ENCODE measurements at regions not wholly inside any gene's neighbourhood (a gene's known extent, or its start where the extent isn't known, plus 50 kb on each side); places are given as distances from the start of the nearest gene placed in this dataset.
"Not testable (repeated sequence)": the region's sequence is repeated elsewhere in the genome, so short reads cannot be mapped to it uniquely, and the experiment has no call there.

DNA sequence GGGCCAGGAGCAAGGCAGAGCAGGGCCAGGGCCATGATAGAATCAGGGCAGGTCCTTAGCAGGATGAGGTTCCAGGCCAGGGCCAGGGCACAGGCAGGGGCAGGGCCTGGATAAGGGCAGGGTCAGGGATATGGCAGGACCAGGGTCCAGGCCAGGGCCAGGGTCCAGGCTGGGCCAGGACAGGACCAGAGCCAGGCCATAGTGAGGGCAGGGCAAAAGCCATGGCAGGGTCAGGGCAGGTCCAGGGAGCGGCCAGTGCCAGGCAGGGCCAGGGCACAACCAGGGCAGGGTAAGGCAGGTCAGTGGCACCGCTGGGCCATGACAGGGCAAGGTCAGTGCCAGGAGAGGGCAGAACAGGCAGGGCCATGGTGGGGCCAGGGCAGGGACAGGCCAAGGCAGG, 152.2 kb downstream of the LIPI start:
- H3K4me1 Mint-ChIP-seq, result no peaks in the 10 kb centered on the region
- no peak for DNase-seq (ENCODE audit: low spot score in 2 of 2)
- H3K9me3 Mint-ChIP-seq, result no peaks in the 10 kb centered on the region
- H3K27ac Mint-ChIP-seq, result no peak overlapping the region
- no peak overlapping the region for H3K4me3 Mint-ChIP-seq
- no peaks in the 10 kb centered on the region for H3K36me3 Mint-ChIP-seq
- ATAC-seq, result peak; percentile 6

DNA sequence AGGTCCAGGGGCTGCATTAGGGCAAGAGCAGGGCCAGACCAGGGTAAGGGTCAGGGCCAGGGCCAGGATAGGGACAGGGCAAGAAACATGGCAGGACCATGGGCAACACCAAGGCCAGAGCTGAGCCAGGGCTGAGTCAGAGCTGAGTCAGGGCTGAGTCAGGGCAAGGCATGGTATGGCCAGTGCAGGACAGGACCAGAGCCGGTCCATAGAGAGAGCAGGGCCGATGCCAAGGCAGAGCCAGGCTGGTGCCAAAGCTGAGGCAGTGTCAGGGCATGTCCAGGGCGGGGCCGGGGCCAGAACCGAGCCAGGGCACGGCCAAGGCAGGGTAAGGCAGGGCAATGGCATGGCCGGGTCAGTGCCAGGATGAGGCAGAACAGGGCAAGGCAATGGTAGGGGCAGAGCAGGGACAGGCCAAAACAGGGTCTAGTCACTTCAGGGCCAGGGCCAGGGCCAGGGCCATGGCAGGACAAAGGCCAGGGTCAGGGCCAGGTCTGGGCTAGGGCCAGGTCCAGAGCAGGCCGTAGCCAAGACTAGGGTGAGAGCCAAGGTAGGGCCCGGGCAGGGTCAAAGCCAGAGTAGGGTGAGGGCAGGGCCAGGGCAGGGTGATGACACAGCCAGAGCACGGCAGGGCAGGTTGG, 152.8 kb downstream of the LIPI start:
- peak; percentile 40 for ATAC-seq
- not testable (repeated sequence) for H3K4me3 Mint-ChIP-seq; H3K27ac Mint-ChIP-seq; H3K4me1 Mint-ChIP-seq; H3K9me3 Mint-ChIP-seq; H3K36me3 Mint-ChIP-seq; DNase-seq (ENCODE audit: low spot score in 2 of 2)

DNA sequence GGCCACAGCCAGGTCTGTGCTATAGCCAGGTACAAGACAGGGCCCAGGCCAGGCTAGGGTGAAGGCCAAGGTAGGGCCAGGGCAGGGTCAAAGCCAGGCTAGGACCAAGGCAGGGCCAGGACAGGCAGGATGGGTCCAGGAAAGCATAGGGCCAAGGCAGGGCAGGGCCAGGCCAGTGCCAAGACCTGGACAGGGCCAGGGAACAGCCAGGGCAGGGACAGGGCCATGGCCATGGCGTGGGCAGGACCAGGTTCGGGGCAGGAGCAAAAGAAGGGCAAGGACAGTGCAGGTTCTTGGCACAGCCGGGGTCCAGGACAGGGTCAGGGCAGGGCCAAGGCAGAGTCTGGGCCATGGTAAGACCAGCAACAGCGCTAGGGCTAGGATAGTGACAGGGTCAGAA, 153.4 kb downstream of the LIPI start:
- Mint-ChIP-seq H3K27ac (no peak overlapping the region), H3K9me3 (no peaks in the 10 kb centered on the region), H3K36me3 (no peaks in the 10 kb centered on the region), H3K4me1 (no peaks in the 10 kb centered on the region), H3K4me3 (no peak overlapping the region)
- ATAC-seq (no peak), DNase-seq (ENCODE audit: low spot score in 2 of 2) (no peak)

DNA sequence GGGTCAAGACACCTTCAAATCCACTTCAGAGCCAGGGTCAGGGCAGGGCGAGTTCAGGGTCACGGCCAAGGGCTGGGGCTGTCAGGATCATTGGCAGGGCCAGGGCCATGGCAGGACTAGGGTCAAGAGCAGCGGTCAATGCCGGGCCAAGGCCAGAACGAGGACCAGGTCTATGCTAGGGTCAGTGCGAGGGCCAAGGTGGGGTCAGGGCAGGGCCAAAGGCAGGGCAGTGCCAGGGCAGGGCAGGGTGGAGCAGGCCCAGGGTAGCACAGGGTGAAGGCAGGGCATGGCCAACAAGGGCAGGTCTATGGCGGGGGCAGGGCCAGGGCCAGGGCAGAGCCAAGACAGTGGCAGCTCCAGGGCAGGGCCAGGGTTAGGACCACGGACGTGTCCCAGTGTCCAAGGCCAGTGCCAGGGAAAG, 154.0 kb downstream of the LIPI start:
- no peak overlapping the region for H3K4me3 Mint-ChIP-seq
- ATAC-seq (no peak), DNase-seq (ENCODE audit: low spot score in 2 of 2) (no peak)
- H3K9me3 Mint-ChIP-seq, result no peaks in the 10 kb centered on the region
- H3K36me3 Mint-ChIP-seq, result no peaks in the 10 kb centered on the region
- H3K27ac Mint-ChIP-seq, result no peak overlapping the region
- H3K4me1 Mint-ChIP-seq, result no peaks in the 10 kb centered on the region

DNA sequence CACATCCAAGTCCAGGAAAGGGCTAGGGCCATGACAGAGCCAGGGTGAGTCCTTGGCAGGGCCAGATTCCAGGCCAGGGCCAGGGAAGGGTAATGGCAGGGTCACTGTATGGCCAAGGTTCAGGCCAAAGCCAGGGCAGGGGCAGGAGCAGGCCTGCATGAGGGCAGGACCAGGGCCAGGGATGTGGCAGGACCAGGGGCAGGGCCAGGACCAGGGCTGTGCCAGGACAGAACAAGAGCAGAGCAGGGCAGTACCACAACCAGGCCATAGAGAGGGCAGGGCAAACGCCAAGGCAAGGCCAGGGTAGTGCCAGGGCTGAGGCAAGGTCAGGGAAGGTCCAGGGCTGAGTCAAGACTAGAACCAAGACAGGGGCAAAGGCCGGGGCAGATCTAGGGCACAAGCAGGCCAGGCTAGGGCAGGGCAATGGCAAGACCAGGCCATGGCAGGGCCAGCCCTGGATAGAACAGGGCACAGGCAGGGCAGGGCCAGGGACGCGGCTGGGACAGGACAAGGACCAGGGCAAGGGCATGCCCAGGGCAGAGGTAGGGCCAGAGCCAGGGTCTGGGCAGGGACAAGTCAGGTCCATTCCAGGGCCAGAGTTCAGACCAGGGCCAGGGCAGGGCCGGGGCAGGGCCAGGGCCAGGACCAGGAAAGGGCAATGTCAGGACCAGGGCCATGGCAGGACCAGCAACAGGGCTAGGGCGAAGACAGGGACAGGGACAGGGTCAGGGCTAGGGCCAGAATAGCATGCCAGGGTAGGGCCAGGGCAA, 154.8 kb downstream of the LIPI start:
- not testable (repeated sequence) for ATAC-seq; H3K4me1 Mint-ChIP-seq; H3K36me3 Mint-ChIP-seq; H3K9me3 Mint-ChIP-seq; H3K27ac Mint-ChIP-seq; DNase-seq (ENCODE audit: low spot score in 2 of 2); H3K4me3 Mint-ChIP-seq

DNA sequence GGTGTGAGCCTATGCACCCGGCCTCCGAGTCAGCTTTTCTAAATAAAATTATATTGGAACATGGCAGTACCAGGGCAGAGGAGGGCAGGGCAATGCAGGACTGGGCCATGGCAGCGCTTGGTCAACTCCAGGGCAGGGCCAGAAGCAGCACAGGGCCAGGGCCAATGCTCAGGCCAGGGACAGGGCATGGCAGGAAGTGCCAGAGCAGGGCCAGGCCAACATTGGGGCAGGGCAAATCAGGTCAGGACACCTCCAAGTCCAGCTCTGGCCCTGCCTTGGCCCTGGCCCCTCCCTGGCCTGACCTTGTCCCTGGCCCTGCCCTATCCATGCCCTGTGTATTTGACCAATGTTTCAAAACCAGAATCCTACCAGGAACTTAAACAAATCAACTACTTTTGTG, 156.1 kb downstream of the LIPI start:
- Mint-ChIP-seq H3K4me3 (no peak overlapping the region), H3K4me1 (no peaks in the 10 kb centered on the region), H3K9me3 (no peaks in the 10 kb centered on the region), H3K27ac (no peak overlapping the region), H3K36me3 (no peaks in the 10 kb centered on the region)
- DNase-seq (ENCODE audit: low spot score in 2 of 2) (no peak), ATAC-seq (no peak)

DNA sequence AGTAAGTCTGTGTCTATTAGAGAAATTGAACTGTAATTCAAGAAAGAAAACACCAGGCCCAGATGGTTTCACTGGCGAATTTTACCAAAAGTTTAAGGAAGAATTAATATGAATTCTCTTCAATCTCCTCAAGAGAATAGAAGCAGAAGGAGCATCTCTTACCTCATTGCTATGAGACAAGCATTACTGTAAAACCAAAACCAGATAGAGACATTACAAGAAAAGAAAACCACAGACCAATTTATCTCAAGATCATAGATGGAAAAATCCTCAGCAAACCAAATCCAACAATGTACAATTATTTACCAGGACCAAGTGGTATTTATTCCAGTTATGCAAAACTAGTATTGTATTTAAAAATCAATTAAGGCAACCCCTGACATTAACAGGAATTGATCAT, 160.6 kb downstream of the LIPI start:
- Mint-ChIP-seq H3K27ac (no peak overlapping the region), H3K4me1 (no peaks in the 10 kb centered on the region), H3K4me3 (no peak overlapping the region), H3K9me3 (no peaks in the 10 kb centered on the region), H3K36me3 (no peaks in the 10 kb centered on the region)
- DNase-seq (ENCODE audit: low spot score in 2 of 2) (no peak), ATAC-seq (no peak)

DNA sequence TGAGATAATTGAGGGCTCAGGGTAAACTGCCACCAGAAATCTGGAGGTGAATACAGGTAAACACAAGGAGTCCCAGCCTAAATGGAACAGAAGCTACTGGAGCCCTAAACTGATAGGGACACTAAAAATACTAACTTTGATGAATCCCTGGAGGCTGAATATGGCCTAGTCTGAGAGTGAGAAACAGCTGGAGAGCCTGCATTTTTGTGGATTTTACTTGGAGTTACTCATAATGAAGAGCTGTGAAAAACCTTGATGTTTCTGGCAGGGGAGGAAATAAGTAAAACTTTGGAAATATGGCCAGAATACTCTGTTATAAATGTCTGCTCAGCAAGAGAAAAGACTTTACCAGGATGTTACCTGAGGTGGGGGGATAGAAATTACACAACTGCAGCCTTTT, 164.4 kb downstream of the LIPI start:
- Mint-ChIP-seq H3K9me3 (no peaks in the 10 kb centered on the region), H3K4me1 (no peaks in the 10 kb centered on the region), H3K36me3 (no peaks in the 10 kb centered on the region), H3K27ac (no peak overlapping the region), H3K4me3 (no peak overlapping the region)
- DNase-seq (ENCODE audit: low spot score in 2 of 2) (no peak), ATAC-seq (no peak)

DNA sequence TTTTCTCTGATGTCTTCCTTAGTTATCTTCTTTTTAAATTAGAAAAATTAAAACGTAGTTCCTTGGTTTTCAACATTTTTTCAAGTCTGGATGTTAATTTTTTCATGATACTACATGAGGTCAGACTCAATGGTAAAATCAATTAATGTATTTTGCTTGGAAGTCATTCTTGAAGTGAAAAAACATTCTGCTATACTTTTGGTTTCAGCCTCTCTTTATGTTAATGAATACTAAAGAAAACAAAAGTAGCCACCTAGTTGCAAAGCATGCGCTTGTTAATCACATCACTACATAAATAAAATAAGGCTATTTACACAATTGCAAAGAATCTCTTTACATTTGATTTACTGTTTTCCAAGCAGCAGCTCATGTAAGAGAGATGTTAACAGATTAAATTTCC, 170.4 kb downstream of the LIPI start:
- DNase-seq (ENCODE audit: low spot score in 2 of 2), result no peak
- no peak for ATAC-seq
- H3K36me3 Mint-ChIP-seq, result no peaks in the 10 kb centered on the region
- H3K9me3 Mint-ChIP-seq, result no peaks in the 10 kb centered on the region
- no peaks in the 10 kb centered on the region for H3K4me1 Mint-ChIP-seq
- H3K27ac Mint-ChIP-seq, result no peak overlapping the region
- no peak overlapping the region for H3K4me3 Mint-ChIP-seq

DNA sequence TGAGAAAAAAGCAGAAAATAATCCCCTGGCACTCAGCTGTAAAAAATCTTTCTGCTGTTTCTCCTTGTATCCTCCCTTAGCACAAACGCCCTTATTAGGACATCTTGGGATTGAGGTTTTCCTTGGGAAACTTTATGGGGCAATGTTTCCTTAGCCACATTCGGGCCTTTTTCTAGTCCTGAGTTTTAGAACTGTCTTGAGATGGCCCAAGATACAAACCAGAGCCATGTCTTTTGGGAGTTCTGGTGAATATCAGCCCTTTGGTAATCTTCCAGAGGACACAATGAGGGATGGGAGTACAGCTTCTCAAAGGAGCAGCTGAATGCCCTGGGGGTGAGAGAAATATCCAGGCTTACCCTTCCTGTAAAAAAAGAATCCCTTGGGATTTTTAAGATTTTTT, 182.1 kb downstream of the LIPI start:
- not testable (repeated sequence) for H3K27ac Mint-ChIP-seq; H3K9me3 Mint-ChIP-seq; DNase-seq (ENCODE audit: low spot score in 2 of 2); H3K4me1 Mint-ChIP-seq; ATAC-seq; H3K36me3 Mint-ChIP-seq
- peak overlapping the region; percentile 82 for H3K4me3 Mint-ChIP-seq

DNA sequence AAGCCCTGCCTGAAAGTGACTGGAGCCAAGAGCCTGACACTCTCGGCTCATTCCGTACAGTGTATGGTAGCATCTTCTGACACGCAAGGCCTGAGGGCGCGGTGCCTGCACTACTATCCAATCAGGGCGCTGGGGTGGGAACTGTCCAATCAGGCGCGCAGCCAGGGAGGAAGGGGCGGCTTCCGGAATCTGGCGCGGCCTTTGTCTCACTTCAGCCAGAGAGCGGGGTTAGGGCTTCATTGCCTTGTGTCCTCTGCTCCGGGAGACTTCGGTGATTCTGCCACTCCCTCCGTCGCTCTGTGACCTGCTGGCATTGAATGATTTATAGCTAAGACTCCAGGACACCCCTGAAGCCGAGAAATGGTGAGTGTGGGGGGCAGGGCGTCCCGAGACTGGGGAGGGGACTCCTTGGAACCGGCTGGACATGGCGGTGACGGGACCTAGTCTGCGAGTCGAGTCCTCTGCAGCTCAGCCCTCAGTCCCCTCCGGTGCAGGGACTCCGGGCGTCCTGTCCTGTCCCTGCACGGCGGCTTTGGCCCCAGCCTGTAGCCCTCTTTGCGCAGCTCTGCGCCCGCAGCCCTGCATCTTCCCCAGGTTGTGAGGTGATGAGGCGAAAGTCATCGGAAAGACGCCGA, 183.4 kb downstream of the LIPI start:
- not testable (repeated sequence) for H3K4me1 Mint-ChIP-seq, H3K36me3 Mint-ChIP-seq, H3K9me3 Mint-ChIP-seq
- peak; percentile 65 to 91 for DNase-seq (ENCODE audit: low spot score in 2 of 2)
- Mint-ChIP-seq H3K4me3 (peak overlapping the region; percentile 82), H3K27ac (peak overlapping the region; percentile 86)
- peak; percentile 100 for ATAC-seq

DNA sequence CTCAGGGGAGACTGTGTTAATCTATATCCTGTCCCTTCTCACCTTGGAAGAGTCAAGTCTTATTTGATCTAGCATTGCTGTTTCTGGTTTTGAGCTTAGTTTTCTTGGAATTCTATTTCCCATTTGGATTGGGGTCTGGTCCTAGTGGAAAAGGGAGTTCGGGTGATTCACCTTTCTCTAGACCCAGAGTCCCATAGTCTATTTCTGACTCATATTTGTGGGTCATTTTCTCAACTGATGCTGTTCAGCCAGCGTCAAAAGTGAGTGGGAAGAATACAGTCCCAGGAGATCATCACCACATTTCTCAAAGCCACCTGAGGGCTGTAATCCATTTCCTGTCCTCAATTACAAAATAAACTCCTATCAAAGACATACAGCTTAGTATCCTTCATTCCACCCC, 190.6 kb downstream of the LIPI start:
- not testable (repeated sequence) for ATAC-seq; H3K4me1 Mint-ChIP-seq; DNase-seq (ENCODE audit: low spot score in 2 of 2); H3K27ac Mint-ChIP-seq; H3K9me3 Mint-ChIP-seq; H3K36me3 Mint-ChIP-seq; H3K4me3 Mint-ChIP-seq

DNA sequence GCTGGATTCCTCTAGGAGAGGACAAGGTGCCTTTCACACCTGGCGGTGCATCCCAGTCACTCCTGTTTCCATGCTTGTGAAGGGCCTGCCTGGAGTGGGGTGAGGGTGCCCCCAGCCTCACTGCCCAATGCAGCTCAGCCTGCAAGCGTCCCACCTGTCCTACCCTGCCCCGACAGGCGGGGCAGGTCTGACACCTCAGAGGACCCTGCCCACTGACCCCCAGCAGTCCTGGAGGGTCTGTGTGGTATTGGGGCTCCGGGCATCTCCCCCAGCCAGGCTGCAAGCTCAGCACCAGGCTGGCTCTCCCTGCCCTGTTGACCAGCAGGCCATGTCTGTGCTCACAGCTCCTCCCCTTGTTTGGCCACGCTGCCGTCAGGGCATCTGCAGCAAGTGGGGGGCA, 194.9 kb downstream of the LIPI start:
- not testable (repeated sequence) for H3K9me3 Mint-ChIP-seq; DNase-seq (ENCODE audit: low spot score in 2 of 2); H3K36me3 Mint-ChIP-seq; ATAC-seq; H3K4me3 Mint-ChIP-seq; H3K4me1 Mint-ChIP-seq; H3K27ac Mint-ChIP-seq

DNA sequence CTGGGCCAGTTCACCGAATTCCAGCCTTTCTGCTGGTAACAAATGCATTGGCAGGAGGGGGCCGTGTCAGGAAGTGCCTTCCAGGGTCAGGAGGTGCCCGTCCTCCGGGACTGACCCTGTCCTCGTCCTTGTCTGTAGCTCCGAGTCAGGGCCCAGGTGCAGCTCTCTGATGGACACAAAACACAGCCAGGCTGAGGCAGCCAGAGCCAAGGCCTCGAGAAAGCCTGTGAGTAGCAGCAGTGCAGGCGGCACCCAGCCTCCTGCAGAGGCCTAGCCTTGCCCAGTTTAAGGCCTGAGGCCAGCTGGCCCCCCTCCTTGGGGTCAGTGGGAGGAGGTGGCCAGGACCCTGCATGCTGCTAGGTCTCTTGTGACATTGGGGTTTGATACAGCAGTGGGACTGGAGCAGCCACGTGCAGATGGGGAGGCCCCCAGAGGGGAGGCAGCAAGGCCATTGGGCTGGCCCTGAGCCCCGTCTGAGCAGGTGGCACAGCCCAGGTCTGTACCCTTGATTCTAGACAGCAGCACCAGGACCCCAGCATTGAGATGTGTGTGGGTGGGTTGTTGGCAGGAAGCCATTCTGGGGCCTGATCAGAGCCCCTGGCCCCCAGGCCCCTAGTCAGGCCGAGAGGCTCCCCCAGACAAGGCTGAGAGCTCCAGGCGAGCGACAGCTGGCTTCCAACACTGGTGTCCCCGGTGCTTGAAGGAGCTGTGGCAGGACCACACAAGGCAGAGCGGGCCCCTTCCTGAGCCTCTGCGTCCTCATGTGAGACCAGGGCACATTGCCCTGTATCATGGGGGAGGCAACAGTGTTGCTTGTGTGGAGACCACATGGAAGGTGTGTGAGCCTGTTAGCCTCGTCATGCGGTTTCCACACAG, 196.9 kb downstream of the LIPI start:
- H3K27ac Mint-ChIP-seq; H3K9me3 Mint-ChIP-seq; H3K36me3 Mint-ChIP-seq; H3K4me1 Mint-ChIP-seq; H3K4me3 Mint-ChIP-seq; ATAC-seq; DNase-seq (ENCODE audit: low spot score in 2 of 2): not testable (repeated sequence)

DNA sequence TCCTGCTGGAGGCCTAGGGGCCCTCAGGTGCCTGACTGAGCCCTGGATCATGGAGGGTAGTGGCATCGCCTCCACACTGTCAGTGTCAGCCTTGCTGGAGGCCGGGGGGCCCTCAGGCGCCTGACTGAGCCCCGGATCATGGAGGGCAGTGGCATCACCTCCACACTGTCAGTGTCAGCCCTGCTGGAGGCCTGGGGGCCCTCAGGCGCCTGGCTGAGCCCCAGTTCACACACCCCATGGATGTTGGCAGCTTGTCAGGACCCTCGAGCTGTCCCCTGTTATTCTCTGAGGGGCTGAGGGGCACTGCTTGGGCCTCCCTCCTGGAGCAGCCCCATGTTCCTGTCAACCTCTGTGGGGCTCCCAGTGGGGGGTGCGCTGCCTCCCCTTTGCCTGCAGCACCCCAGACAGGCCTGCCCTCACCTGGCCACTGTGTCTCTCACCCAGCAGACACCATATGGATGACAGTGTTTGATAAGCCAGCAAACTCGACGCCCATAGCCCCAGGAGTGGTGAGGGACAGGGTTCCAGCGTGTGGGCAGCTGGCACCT, 197.6 kb downstream of the LIPI start:
- no peak for ATAC-seq
- Mint-ChIP-seq H3K27ac (no peak overlapping the region), H3K4me1 (no peaks in the 10 kb centered on the region), H3K9me3 (no peaks in the 10 kb centered on the region), H3K4me3 (no peak overlapping the region), H3K36me3 (no peaks in the 10 kb centered on the region)
- DNase-seq (ENCODE audit: low spot score in 2 of 2), result no peak
